Brain pericyte (primary cell): ENCODE measurements at regions not wholly inside any gene's neighbourhood (a gene's known extent, or its start where the extent isn't known, plus 50 kb on each side); places are given as distances from the start of the nearest gene placed in this dataset.
"Not testable (repeated sequence)": the region's sequence is repeated elsewhere in the genome, so short reads cannot be mapped to it uniquely, and the experiment has no call there.

Source experiments
- DNase-seq: peaks from one replicate; pipeline ENCODE4 v3.0.0-alpha.2; 2012; ENCODE audit warnings: low read depth, low spot score

DNA sequence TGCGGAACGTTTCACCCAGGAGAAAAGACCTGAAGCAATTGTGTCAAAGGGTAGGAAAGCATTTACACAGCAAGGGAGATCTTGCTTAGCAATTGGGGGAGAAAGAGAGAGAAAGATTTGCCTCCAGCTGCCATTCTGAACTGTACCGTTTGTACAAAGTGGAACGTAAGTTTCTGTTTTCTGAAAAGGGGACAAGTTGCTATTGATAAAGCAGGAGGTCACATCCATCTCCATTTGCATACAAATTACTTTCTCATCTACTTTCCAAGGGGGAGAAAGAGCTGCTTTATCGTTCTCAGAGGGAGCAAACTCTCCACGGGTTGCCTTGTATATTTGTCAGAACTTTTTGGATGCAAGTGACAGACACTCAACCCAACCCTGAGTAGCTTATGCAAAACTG lies 92.0 kb upstream of the CARD11 start:
- DNase-seq, result no peak

DNA sequence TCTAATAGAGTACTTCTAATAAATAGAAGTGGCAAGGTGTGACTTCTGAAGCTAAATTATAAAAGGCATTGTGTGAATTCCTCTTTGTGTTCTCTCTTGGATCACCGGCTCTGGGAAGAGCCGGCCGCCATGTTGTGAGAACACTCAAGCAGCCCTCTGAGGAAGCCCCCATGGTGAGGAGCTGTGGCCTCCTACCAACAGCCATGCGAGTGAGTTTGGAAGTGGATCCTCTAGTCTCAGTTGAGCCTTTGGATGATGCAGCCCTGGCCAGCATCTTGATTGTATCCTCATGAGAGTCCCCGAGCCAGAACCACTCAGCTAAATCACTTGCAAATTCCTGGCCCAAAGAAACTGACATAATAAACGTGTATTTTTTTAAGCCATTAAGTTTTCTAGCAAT lies 94.5 kb upstream of the CARD11 start:
- no peak for DNase-seq

DNA sequence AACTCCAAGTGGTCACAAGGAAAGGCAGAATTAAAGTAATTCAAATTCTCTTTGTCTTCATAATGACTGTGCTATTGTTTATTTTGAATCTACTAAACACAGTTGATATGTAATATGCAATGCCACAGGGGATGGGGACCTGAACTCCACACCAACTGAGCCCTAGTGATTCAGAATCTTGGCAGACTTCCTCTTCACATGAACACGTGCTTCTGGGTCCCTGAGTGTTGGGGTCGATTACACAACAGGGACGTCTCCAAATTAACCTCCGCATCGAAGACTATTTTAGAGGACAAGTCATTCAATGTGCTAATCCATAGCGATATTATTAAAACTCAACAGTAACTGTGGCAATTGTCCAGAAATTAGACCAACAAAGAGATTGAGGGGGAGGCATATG lies 95.3 kb upstream of the CARD11 start:
- DNase-seq, result no peak

DNA sequence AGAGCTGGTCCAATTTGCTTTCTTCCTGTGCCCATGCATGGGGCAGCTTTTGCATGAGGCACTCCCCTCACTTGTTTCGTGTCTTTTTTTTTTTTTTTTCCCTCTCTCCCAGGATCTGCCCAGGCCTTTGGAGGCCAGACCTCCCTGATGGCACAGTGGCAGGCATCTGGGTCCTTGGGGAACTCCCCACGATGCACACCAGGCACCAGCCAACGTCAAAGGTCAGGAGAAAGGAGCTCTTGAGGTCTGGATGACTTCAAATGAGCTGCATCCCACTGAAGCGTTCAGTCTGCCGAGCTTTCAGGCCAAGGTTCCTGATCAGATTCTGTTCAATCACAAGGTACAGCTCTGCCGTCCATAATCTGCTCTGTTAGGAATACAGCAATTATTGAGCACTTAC lies 97.2 kb upstream of the CARD11 start:
- DNase-seq, result no peak

DNA sequence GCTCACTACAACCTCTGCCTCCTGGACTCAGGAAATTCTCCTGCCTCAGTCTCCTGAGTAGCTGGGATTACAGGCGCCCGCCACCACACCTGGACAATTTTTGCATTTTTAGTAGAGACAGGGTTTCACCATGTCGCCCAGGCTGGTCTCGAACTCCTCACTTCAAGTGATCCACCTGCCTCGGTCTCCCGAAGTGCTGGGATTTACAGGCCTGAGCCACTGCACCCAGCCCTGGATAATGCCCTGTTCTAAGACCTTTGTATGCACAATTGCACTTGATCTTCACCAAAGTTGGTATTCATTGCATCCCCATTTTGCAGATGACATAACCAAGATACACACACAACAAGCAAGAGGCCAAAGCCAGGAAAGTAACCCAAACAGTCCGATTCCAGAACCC lies 97.7 kb upstream of the CARD11 start:
- no peak for DNase-seq

DNA sequence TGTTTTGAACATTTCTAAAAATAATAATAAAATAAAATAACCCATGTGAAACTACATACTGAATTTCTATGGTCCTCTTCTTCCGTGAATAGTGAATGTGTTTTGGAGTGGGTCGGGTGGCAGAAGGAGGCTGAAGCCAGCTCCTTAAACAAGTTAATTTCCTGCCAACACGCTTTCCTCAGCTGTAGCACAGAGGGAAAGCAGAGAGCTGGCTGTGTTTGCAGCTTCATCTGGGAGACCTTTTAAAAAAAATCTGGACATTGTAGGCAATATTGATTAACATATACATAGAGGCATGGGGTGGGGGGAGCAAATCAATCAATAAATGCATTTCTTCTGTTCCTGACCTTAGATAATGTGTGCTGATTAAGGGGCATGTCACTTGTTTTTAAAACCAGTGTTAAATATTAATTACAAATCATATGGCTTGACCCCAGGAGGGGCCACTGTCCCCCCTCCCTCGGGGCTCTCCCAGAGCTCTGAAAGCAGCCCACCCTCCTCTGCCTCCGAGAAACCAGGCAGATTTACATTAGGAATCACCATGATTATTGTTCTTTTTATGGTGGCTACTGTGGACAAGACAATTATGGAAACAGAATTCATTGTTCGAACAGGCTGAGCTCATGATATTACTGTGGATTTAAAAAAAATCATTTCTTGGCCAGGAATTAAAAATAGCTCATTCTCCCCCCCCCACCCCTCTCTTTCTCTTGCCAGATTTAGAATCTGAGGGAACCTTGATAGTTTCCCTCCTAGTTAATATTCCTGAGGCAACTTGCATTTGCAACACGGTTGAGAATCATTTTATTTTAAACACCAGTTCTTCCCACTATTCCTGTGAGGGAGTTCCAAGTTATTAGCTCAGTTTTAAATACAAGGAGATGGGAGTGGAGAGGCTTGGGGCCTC lies 100.5 kb upstream of the CARD11 start:
- no peak for DNase-seq

DNA sequence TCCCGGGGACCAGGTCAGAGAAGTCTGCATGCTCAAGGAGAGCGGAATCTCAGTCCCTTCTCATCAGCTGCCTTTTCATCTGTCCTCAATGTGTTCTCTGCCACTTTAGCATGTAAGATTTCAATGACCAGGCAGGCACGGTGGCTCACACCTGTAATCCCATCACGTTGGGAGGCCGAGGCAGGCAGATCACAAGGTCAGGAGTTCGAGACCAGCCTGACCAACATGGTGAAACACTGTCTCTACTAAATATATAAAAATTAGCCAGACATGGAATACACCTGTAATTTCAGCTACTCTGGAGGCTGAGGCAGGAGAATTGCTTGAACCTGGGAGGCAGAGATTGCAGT lies 101.1 kb upstream of the CARD11 start:
- DNase-seq, result not testable (repeated sequence)

DNA sequence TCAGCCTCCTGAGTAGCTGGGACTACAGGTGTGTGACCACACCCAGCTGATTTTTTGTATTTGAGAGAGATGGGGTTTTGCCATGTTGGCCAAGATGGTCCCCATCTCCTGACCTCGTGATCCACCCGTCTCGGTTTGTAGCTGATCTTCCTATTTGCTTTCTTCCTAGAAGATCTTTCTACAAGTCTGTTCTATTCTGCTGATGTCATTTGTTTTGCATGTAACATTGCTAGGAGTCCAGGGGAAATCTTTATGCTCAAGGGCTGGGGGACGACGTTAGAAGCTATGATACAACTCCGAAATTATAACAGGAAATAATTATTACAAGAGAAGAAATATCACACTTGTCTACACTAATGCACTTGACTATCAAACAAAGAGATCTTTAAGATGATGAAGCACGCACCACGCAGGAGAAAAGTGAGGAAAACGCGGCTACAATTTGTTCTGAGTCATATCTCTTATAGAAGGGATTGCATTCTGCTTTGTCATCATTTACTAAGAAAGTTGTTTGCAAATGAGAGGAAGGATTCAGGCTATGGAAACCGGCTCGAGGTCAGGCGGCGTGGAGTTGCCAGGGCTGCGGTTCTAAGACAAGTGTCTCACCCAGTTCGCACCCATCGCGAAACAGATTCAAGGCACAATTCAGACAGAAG lies 103.0 kb upstream of the CARD11 start:
- no peak for DNase-seq

DNA sequence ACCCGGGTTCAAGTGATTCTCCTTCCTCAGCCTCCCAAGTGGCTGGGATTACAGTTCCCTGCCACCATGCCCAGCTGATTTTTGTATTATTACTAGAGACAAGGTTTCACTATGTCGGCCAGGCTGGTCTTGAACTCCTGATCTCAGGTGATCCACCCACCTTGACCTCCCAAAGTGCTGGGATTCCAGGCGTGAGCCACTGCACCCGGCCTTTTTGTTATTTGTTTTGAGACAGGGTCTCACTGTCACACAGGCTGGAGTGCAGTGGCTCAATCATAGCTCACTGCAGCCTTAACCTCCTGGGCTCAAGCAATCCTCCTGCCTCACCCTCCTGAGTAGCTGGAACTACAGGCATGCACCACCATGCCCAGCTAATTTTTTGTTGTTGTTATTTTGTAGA lies 104.8 kb upstream of the CARD11 start:
- not testable (repeated sequence) for DNase-seq

DNA sequence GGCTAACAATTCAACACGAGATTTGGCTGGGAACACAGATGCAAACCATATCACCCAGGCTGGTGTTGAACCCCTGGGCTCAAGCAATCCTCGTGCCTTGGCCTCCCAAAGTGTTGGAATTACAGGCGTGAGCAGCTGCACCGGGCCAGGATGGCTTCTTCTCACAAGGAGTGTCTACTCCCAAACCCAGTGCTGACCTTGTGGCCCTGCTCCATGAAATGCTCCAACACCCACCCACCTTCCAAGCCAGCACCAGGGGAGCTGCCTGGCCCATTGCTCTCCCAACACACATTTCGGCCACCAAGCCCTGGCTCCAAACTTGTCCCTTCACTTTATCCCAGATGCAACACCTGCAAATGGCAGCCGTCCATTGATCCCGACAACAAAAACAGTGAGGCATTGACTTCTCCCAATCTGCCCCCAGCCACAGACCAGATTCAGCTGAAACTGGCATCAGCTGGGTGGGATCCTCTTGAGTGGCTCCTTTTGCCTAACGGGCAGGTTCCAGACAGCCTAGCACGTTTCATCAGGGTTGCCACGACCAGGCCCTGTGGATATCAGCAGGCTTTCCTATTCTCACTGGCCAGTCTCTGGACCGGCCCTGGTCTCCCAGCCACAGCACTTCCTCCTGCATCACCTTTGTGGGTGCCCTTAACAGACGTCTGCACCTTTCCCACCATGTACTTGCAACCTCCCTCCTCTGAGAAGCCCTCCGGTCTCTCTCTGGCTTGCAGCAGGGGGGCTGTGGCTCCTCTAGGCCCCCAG lies 105.7 kb upstream of the CARD11 start:
- no peak for DNase-seq

DNA sequence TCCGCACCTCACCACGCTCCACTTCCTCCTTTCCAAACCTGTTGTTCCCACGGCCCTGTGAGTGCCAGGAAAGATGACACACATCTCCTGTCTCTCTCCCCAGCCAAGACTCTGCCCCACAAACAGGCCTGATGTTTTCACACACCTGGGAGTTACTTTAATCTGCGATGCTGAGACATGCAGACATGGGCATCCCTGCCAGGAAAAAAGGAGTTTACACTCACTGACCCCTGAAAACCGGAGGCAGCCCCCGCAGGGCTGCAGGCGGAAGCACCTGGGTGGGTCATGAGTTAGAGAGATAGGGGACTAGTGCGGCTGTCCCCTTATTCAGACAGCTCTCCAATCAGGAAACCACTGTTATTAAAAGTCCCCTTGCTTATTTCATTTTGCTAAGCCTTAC lies 106.4 kb upstream of the CARD11 start:
- DNase-seq, result no peak

DNA sequence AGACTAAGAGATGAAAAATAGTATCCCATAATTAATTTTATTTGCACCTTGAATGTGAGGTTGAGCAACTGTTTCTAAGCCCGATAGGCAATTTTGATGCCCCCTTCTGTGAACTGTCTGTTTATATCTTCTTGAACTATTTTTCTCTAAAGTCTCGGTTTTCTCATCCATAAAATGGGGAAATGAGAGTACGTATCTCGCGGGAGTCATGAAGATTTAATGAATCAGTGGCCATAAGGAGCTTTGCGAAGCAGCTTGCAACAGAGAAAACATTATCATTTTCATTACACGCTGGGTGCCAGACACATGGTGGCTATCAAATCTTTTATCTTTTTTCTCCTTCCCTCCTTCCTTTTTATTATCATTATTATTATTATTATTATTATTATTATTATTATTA lies 108.1 kb upstream of the CARD11 start:
- DNase-seq, result no peak

DNA sequence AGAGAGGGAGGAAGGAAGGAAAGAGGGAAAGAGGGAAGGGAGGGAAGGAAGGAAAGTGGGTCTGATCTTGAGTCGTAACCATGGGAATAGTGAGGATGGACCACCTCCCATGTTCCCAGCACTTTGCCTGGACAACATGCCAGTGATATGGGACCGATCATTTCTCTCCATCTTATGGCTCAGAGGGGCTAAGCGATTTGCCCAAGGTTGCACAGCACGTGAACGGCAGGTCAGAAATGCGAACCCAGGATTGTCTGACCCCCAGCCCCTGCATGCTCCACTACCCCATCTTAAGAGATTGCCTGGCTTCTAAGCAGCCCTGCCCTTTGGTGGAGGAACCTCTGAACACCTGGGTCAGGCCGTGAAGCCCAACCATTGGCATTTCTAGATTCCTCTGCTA lies 109.0 kb upstream of the CARD11 start:
- DNase-seq, result no peak

DNA sequence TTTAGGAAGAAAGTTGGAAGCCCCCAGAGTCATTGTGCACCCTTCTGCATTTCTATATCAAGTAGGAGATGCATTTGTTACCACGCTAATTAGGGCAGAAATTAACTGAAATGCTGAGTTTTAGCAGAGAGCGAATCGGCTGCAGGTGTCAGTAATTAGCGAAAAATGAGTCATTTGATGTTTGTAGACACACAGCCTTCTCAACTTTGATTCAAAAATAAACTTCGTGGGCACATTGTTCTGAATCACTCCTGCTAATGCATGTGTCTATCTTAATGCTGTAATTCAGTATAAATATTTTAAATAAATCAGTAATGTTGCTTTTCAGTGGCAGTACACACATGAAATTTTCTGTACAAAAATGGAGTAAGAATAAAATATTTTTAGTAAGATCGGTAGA lies 109.5 kb upstream of the CARD11 start:
- no peak for DNase-seq

DNA sequence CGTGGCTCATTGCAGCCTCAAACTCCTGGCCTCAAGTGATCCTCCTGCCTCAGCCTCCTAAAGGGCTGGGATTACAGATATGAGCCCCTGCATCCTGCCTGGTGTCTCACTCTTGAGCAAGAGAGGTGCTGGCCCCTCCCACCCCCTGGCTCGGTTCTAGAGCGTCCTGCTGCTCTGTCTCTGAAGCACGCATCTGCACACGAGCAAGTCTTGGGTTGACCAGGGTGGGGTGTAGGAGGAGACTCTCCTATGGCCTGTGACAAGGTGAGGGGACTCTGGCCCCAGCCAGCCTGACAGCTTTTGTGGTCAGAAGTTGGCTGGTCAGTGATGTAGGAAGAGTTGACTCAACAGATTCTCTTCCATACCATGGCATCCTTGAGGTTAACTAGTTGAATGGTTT lies 110.7 kb upstream of the CARD11 start:
- no peak for DNase-seq

DNA sequence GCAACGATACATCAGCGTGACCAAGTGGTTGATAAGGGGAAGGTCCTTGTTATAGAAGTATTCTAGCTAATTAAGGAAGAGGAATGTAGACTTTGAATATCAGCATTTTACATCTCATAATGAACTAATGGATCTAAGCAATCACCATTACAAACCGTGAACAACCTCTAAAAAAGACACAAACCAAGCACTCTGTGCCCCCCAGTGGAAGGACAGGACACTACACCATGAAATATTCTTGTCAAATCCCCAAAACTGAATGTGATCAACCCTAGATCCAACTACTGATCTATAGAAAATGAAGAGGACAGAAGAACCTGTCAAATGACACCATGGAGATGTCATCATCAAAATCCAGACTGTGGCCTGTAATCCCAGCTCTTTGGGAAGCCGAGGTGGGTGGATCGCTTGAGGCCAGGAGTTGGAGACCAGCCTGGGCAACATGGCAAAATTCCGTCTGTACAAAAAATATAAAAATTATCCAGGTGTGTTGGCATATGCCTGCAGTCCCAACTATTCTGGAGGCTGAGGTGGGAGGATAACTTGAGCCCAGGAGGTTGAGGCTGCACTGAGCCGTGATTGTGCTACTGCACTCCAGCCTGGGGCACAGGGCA lies 111.3 kb upstream of the CARD11 start:
- DNase-seq, result no peak

DNA sequence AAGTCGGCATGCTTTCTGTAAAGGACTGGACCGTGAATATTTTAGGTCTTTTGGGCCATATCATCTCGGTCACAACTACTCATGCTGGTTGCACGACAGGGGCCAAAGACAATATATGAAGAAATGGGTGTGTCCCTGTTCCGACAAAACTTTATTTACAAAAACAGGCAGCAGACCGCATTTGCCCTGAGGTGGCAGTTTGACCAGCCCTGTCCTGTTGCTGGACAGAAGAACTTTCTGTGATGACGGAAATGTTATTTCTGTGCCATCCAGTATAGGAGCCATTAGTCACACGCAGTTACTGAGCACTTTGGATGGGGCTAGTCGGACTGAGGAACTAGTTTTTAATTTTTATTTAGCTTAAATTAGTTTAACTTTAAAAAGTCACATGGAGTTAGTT lies 112.8 kb upstream of the CARD11 start:
- DNase-seq, result no peak

DNA sequence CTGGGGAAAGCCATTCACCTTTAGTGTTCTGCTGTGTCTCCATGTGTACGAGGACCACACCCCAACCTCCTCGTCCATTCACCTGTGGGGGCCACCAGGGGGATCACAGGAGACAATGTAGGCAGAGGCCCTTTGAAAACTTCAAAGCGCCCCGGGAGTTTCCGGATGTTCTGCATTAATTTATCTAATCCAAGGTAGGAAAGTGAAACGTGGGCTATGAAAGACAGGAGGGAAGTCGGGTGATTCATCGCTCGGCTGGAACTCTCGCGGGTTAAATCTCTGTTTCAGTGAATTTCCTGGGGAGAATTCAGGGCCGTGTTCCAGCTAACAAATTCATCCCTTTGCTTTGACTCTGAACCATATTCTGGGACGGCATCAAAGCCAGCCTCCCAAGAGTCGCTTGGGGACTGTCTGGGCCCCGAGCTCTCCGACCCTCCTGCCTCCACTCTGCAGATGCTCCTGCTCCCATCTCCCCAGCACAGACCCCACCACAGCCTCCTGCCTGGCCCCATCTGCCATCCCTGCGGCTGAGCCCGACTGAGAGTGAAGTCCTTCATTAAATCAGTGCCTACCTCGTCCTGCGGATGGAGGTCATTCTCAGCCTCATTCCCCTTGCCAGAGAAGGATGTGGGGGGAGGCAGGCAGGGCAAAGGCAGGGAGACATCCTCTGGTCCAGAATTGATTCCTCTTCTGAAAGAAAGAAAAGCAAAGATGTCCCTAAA lies 114.1 kb upstream of the CARD11 start:
- no peak for DNase-seq

DNA sequence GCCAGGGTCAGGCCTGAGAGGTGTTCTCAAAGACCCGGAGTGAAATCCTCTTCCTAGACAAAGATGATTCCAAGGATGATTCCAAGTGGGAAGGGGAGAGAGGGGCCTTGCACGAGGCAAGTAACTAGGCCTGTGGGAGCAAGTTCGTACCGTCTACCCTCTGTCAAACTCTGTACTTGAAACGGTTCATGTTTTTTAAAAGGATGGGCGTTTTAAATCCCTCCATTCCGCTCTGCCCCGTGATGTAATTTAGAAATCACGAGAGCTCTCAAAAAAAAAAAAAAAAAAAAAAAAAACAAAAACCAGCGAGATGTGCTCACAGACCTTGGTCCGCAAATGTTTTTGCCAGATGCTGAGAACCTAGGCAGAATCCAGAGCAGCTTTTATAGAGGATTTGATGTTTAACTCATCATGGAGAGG lies 114.7 kb upstream of the CARD11 start:
- DNase-seq, result no peak

DNA sequence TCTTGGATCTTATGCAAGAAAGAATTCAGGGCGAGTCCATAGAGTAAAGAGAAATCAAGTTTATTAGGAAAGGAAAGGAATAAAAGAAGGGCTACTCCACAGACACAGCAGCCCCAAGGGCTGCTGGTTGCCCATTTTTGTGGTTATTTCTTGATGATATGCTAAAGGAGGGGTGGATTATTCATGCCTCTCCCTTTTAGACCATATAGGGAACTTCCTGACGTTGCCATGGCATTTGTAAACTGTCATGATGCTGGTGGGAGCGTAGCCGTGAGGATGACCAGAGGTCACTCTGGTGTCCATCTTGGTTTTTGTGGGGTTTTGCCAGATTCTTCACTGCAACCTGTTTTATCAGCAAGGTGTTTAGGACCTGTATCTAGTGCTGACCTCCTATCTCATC lies 115.4 kb upstream of the CARD11 start:
- no peak for DNase-seq

DNA sequence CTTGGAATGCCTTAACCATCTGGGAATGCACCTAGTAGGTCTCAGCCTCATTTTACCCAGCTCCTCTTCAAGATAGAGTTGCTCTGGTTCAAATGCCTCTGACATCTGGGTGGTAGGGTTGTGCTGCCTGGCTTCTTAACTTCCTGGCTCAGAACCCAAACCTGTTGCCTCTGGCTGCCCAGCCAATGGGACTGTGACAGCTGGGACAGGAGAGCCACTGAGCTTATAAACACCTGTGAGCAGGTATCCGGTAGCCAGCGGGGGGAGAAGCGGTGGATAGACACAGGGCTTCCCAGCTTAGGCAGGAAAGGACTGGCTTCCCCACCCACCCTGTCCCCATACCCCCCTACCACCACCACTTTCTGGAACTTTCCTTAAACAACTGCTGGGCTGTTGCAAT lies 115.8 kb upstream of the CARD11 start:
- DNase-seq, result no peak

DNA sequence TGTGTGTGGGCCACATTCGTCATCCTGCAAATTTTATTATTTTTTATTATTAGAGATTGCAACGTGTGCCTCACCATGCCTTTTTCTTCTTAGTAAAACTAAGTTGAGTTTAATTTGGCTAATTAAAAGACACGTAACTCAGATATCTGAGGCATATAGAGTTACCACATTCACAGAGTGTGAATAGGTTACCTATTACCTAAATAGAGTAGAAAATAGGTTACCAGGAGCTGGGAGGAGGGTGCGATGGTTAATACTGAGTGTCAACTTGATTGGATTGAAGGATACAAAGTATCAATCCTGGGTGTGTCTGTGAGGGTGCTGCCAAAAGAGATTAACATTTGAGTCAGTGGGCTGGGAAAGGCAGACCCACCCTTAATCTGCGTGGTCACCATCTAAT lies 116.3 kb upstream of the CARD11 start:
- DNase-seq, result not testable (repeated sequence)
